ENCODE measurements at regions not wholly inside any gene's neighbourhood (a gene's known extent, or its start where the extent isn't known, plus 50 kb on each side); places are given as distances from the start of the nearest gene placed in this dataset.

GRCh38 chr2:14143435-14143834 lies 489.1 kb upstream of the LRATD1 start:
- Histone ChIP-seq H3K9ac (replicated peaks in 1 of 4; ENCODE audit: extremely low read depth in 1 of 4, low read depth in 3 of 4, low read length in 3 of 4) (no peak overlapping the region), H3K4me1 (replicated peaks in 1 of 4; ENCODE audit: control insufficient read depth in 3 of 4, insufficient read depth in 4 of 4, low read length in 3 of 4) (peaks cover 0 to 3% (median under 1%) of the 10 kb centered on the region in 4 experiments; a peak in 2 of 7 replicates), H3K36me3 (ENCODE audit: control insufficient read depth in 2 of 4, insufficient read depth in 4 of 4, low read length in 3 of 4) (no peaks in the 10 kb centered on the region), H2BK15ac (ENCODE audit: low read length) (no peak overlapping the region), H2AK5ac (ENCODE audit: low read depth, low read length) (no peak overlapping the region), H3K4me3 (ENCODE audit: extremely low read depth in 1 of 4, insufficient read depth in 2 of 4, low read depth in 3 of 4, low read length in 4 of 4) (no peak overlapping the region), H3K79me2 (ENCODE audit: control insufficient read depth in 1 of 2, insufficient read depth in 2 of 2, low read length in 2 of 2) (no peaks in the 10 kb centered on the region), H3K23me2 (ENCODE audit: low read depth, low read length) (no peaks in the 10 kb centered on the region), H3K9me3 (ENCODE audit: insufficient read depth in 2 of 2, low read depth in 1 of 2, low read length in 1 of 2) (no peaks in the 10 kb centered on the region), H2BK12ac (ENCODE audit: low read depth, low read length) (no peak overlapping the region), H3K18ac (ENCODE audit: extremely low read depth, low read length) (no peak overlapping the region), H4K8ac (ENCODE audit: extremely low read depth, insufficient read depth, low read length) (no peak overlapping the region), H2AFZ (ENCODE audit: low read length) (no peak overlapping the region), H2BK5ac (ENCODE audit: low read depth, low read length) (no peak overlapping the region), H3K56ac (replicated peaks; ENCODE audit: insufficient read length, low read depth, low read length) (no peak overlapping the region), H3K14ac (ENCODE audit: insufficient read length) (no peak overlapping the region), H4K91ac (replicated peaks; ENCODE audit: insufficient read length, low read length) (no peak overlapping the region), H4K20me1 (replicated peaks in 1 of 2; ENCODE audit: control insufficient read depth in 1 of 2, insufficient read depth in 2 of 2, low read length in 2 of 2) (no peaks in the 10 kb centered on the region), H2BK20ac (ENCODE audit: low read length) (no peak overlapping the region), H3K79me1 (ENCODE audit: low read depth, low read length) (no peaks in the 10 kb centered on the region), H3K4me2 (ENCODE audit: insufficient read depth in 1 of 2, low read depth in 2 of 2, low read length in 2 of 2) (no peak overlapping the region), H4K5ac (ENCODE audit: insufficient read length, low read depth, low read length) (no peak overlapping the region), H2BK120ac (replicated peaks; ENCODE audit: low read depth, low read length) (no peak overlapping the region), H3K4ac (replicated peaks; ENCODE audit: insufficient read length, low read depth, low read length) (no peak overlapping the region), H3K27ac (ENCODE audit: low read depth, low read length) (no peak overlapping the region), H3K27me3 (replicated peaks in 1 of 4; ENCODE audit: control insufficient read depth in 3 of 4, extremely low read depth in 1 of 4, insufficient read depth in 3 of 4, low read length in 3 of 4) (no peaks in the 10 kb centered on the region), H3K23ac (ENCODE audit: insufficient read length) (no peak overlapping the region)
- TF ChIP-seq GTF2F1 (IDR thresholded peaks at IDR 0.05; ENCODE audit: borderline replicate concordance, low read depth, low read length) (no peak), CREB1 (IDR thresholded peaks at IDR 0.05) (no peak), CEBPB (IDR thresholded peaks at IDR 0.05; ENCODE audit: low read depth, low read length) (no peak), TAF1 (IDR thresholded peaks at IDR 0.05; ENCODE audit: low read depth, low read length) (no peak), PHF8 (conservative IDR thresholded peaks at IDR 0.05; ENCODE audit: low read depth, low read length) (no peak), SIN3A (conservative IDR thresholded peaks at IDR 0.05 in 1 of 2, IDR thresholded peaks at IDR 0.05 in 1 of 2; ENCODE audit: low read depth in 1 of 2, low read length in 2 of 2) (no peak), GABPA (IDR thresholded peaks at IDR 0.05; ENCODE audit: borderline replicate concordance, insufficient read depth, low read length) (no peak), CBX8 (IDR thresholded peaks at IDR 0.05; ENCODE audit: borderline replicate concordance, low read depth, low read length) (no peak), RAD21 (IDR thresholded peaks at IDR 0.05 in 1 of 2, conservative IDR thresholded peaks at IDR 0.05 in 1 of 2; ENCODE audit: low read depth in 2 of 2, low read length in 2 of 2) (no peak), EZH2 (IDR thresholded peaks at IDR 0.05; ENCODE audit: low read depth, low read length, severe bottlenecking) (no peak), RXRA (IDR thresholded peaks at IDR 0.05; ENCODE audit: insufficient read depth, low read depth, low read length) (no peak), SRF (IDR thresholded peaks at IDR 0.05; ENCODE audit: low read depth, low read length) (no peak), POLR2A (IDR thresholded peaks at IDR 0.05; ENCODE audit: control extremely low read depth in 1 of 2, low read depth in 2 of 2, low read length in 2 of 2) (no peak)
- TF ChIP-seq, protein P1, sequence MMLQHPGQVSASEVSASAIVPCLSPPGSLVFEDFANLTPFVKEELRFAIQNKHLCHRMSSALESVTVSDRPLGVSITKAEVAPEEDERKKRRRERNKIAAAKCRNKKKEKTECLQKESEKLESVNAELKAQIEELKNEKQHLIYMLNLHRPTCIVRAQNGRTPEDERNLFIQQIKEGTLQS (IDR thresholded peaks at IDR 0.05; ENCODE audit: insufficient read depth, low read depth, low read length), result no peak
- CTCF ChIA-PET (ENCODE audit: partially characterized antibody), result interaction anchor here (1.0 kb wide), 1 partner anchor 35 kb away, joined by 3 read pairs; no protein-coding TSS in a partner anchor
- POLR2A ChIA-PET (ENCODE audit: partially characterized antibody), result no interaction called here
- DNase-seq (ENCODE audit: low read depth in 1 of 2, low spot score in 2 of 2), result no peak
- FAIRE-seq, result no peak

Measured in H1 (cell line).